ENCODE measurements at regions not wholly inside any gene's neighbourhood (a gene's known extent, or its start where the extent isn't known, plus 50 kb on each side); places are given as distances from the start of the nearest gene placed in this dataset.

DNA sequence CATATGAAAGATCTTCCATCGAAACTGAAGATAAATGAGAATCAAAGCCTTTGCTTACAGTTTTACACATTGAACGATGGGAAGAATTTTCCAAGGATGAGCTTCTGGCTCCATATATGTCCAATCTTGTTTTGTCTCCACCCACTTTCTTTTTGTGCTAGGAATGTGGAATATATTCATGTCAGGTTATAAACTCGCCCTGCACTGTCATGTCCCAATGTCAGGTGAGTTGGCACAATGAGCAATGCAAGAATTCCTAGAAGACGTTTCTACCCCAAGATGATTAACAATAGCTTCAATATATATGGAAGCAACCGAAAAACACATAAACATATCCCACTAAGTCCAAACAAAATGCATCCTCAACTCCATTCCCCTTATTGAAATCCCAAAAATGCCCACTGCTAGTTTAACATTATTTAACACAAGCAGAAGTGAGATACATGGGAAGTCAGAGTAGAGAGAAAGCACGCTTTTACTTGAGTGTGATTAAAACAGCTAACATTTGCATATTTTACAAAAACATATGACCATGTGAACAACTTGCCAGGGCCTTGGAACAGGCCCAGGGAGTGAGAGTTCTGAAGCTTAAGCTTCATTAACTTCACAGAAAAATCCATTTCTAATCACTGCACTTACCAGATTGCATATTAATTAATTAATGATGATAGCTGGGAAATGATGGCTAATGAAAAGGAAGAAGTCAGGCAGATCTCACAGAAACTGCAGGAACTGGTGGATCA, 233.9 kb downstream of the GXYLT1 start:
- TF ChIP-seq, protein P1, sequence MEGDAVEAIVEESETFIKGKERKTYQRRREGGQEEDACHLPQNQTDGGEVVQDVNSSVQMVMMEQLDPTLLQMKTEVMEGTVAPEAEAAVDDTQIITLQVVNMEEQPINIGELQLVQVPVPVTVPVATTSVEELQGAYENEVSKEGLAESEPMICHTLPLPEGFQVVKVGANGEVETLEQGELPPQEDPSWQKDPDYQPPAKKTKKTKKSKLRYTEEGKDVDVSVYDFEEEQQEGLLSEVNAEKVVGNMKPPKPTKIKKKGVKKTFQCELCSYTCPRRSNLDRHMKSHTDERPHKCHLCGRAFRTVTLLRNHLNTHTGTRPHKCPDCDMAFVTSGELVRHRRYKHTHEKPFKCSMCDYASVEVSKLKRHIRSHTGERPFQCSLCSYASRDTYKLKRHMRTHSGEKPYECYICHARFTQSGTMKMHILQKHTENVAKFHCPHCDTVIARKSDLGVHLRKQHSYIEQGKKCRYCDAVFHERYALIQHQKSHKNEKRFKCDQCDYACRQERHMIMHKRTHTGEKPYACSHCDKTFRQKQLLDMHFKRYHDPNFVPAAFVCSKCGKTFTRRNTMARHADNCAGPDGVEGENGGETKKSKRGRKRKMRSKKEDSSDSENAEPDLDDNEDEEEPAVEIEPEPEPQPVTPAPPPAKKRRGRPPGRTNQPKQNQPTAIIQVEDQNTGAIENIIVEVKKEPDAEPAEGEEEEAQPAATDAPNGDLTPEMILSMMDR (IDR thresholded peaks at IDR 0.05) = no peak
- no peak for TF ChIP-seq POLR2A (IDR thresholded peaks at IDR 0.05)
